NAMALWA (cell line): ENCODE measurements at regions not wholly inside any gene's neighbourhood (a gene's known extent, or its start where the extent isn't known, plus 50 kb on each side); places are given as distances from the start of the nearest gene placed in this dataset.

Experiments
- DNase-seq: peaks from one replicate; pipeline ENCODE4 v3.0.0-alpha.2; 2015; ENCODE audit warnings: low spot score

GRCh38 chr6:106771822-106772221 is 142.4 kb downstream of the QRSL1 start:
- no peak for DNase-seq

- no peak for DNase-seq
Observed at GRCh38 chr6:106770663-106771062, 141.3 kb downstream of the QRSL1 start.

- no peak for DNase-seq
Observed at GRCh38 chr6:106770081-106770480, 140.7 kb downstream of the QRSL1 start.

- no peak for DNase-seq
Observed at GRCh38 chr6:106767271-106767670, 137.9 kb downstream of the QRSL1 start.

- DNase-seq = no peak
Observed at GRCh38 chr6:106766201-106766600, 136.8 kb downstream of the QRSL1 start.

- no peak for DNase-seq
Observed at GRCh38 chr6:106765496-106765895, 136.1 kb downstream of the QRSL1 start.

GRCh38 chr6:106764353-106764980 is 135.1 kb downstream of the QRSL1 start:
- DNase-seq = no peak

- no peak for DNase-seq
Observed at GRCh38 chr6:106763361-106763760, 134.0 kb downstream of the QRSL1 start.

- DNase-seq = no peak
Observed at GRCh38 chr6:106761160-106761559, 131.8 kb downstream of the QRSL1 start.

- DNase-seq = no peak
Observed at GRCh38 chr6:106759112-106759511, 129.7 kb downstream of the QRSL1 start.

GRCh38 chr6:106757722-106758467 is 128.5 kb downstream of the QRSL1 start:
- no peak for DNase-seq

GRCh38 chr6:106757267-106757666 is 127.9 kb downstream of the QRSL1 start:
- DNase-seq = no peak

- no peak for DNase-seq
Observed at GRCh38 chr6:106754215-106754614, 124.8 kb downstream of the QRSL1 start.

GRCh38 chr6:106752641-106753040 is 123.3 kb downstream of the QRSL1 start:
- no peak for DNase-seq

GRCh38 chr6:106751501-106752252 is 122.3 kb downstream of the QRSL1 start:
- no peak for DNase-seq

GRCh38 chr6:106750946-106751345 is 121.6 kb downstream of the QRSL1 start:
- DNase-seq = no peak

- DNase-seq = no peak
Observed at GRCh38 chr6:106750142-106750918, 121.0 kb downstream of the QRSL1 start.

GRCh38 chr6:106749609-106750008 is 120.2 kb downstream of the QRSL1 start:
- no peak for DNase-seq

- DNase-seq = no peak
Observed at GRCh38 chr6:106748547-106749207, 119.3 kb downstream of the QRSL1 start.

GRCh38 chr6:106747139-106747538 is 117.8 kb downstream of the QRSL1 start:
- no peak for DNase-seq

- no peak for DNase-seq
Observed at GRCh38 chr6:106746652-106747051, 117.3 kb downstream of the QRSL1 start.
